Smooth muscle cell (in vitro differentiated cells): ENCODE measurements at regions not wholly inside any gene's neighbourhood (a gene's known extent, or its start where the extent isn't known, plus 50 kb on each side); places are given as distances from the start of the nearest gene placed in this dataset.

Experiments used
- DNase-seq: peaks from one replicate; lab custom pipeline; 2025; ENCODE audit not compliant: unreplicated experiment; lab: John Stamatoyannopoulos, UW
- H2AFZ ChIP-seq: fragments of 200-600 bp; sonication (generic); 2 replicates; pipeline ENCODE4 v1.6.0; 2016; ENCODE audit warnings: antibody characterized with exemption, low read depth, mild to moderate bottlenecking
- H3F3A ChIP-seq: fragments of 200-600 bp; sonication (generic); 2 replicates; pipeline ENCODE4 v1.6.0; 2017; ENCODE audit warnings: antibody characterized with exemption, low read depth
- H3K27ac ChIP-seq: fragments of 200-600 bp; sonication (generic); 2 replicates; pipeline ENCODE4 v1.5.1; 2016; ENCODE audit warnings: low read depth, mild to moderate bottlenecking
- H3K27me3 ChIP-seq: fragments of 200-600 bp; sonication (generic); 2 replicates; pipeline ENCODE4 v1.6.1; 2016; ENCODE audit warnings: low read depth, mild to moderate bottlenecking
- H3K36me3 ChIP-seq: fragments of 200-600 bp; sonication (generic); 2 replicates; pipeline ENCODE4 v1.5.1; 2016; ENCODE audit warnings: low read depth
- H3K4me1 ChIP-seq: fragments of 200-600 bp; sonication (generic); 2 replicates; pipeline ENCODE4 v1.5.1; 2016; ENCODE audit warnings: low read depth
- H3K4me2 ChIP-seq: fragments of 200-600 bp; sonication (generic); 2 replicates; pipeline ENCODE4 v1.6.0; 2016; ENCODE audit warnings: mild to moderate bottlenecking
- H3K4me3 ChIP-seq: fragments of 200-600 bp; sonication (generic); 2 replicates; pipeline ENCODE4 v1.5.1; 2016; ENCODE audit warnings: mild to moderate bottlenecking
- H3K79me2 ChIP-seq: fragments of 200-600 bp; sonication (generic); 2 replicates; pipeline ENCODE4 v1.6.0; 2016; ENCODE audit warnings: low read depth, mild to moderate bottlenecking
- H3K9ac ChIP-seq: fragments of 200-600 bp; sonication (generic); 2 replicates; pipeline ENCODE4 v1.6.0; 2016; ENCODE audit warnings: low read depth
- H3K9me3 ChIP-seq: fragments of 200-600 bp; sonication (generic); replicated peaks from 2 replicates; pipeline ENCODE4 v1.5.1; 2016; ENCODE audit warnings: low read depth
- H4K20me1 ChIP-seq: fragments of 200-600 bp; sonication (generic); 2 replicates; pipeline ENCODE4 v1.6.0; 2016; ENCODE audit warnings: low read depth
- WGBS: methylation state at CpG from one replicate; pipeline ENCODE4 v1.1.7; 2016; ENCODE audit warnings: low lambda C conversion rate; 5-methylcytosine and 5-hydroxymethylcytosine counted together
- TF ChIP-seq, protein P1 (sequence below): fragments of 200-600 bp; sonication (generic); IDR thresholded peaks from 2 replicates; pipeline ENCODE4 v1.5.1; 2017; ENCODE audit warnings: borderline replicate concordance, mild to moderate bottlenecking, antibody characterized with exemption; ENCODE audit not compliant: insufficient read depth, poor library complexity, severe bottlenecking

DNA sequence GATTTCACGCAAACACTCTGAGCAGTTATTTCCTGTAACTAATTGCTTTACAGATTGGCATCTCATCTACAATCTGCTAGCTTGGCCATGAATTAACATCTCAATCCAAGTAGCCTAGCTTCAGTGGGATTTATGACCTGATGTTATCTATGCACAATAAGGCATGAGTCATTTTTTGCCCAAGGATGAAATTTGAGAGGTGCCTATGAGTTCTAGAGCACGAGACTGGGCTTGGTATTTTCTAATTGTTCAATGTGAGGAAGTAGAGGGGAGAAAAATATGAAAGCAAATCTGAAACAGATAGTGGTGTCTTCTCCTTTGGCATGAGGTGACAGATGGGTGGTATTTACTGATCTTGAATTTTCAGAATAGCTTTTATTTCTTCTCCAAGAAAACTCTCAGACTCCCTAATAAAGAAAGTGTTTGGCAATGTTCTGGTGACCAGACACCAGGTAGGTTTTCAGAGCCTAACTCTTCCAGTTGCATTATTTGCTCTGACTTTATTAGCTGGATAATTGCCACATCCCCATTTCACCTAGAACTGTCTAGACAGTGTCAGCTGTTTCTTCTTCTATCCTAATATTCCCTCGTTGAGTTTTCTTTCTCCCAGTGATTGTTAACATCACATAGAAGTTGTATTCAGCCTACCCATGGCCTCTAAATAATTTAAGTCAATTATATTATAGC lies 301.0 kb upstream of the UMPS start:
- H3K27me3 ChIP-seq = no peaks in the 10 kb centered on the region
- H4K20me1 ChIP-seq = no peaks in the 10 kb centered on the region
- H3K79me2 ChIP-seq = no peaks in the 10 kb centered on the region
- no peak for DNase-seq
- TF ChIP-seq, protein P1, sequence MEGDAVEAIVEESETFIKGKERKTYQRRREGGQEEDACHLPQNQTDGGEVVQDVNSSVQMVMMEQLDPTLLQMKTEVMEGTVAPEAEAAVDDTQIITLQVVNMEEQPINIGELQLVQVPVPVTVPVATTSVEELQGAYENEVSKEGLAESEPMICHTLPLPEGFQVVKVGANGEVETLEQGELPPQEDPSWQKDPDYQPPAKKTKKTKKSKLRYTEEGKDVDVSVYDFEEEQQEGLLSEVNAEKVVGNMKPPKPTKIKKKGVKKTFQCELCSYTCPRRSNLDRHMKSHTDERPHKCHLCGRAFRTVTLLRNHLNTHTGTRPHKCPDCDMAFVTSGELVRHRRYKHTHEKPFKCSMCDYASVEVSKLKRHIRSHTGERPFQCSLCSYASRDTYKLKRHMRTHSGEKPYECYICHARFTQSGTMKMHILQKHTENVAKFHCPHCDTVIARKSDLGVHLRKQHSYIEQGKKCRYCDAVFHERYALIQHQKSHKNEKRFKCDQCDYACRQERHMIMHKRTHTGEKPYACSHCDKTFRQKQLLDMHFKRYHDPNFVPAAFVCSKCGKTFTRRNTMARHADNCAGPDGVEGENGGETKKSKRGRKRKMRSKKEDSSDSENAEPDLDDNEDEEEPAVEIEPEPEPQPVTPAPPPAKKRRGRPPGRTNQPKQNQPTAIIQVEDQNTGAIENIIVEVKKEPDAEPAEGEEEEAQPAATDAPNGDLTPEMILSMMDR = no peak
- no peak overlapping the region for H2AFZ ChIP-seq
- H3F3A ChIP-seq = no peaks in the 10 kb centered on the region
- no peaks in the 10 kb centered on the region for H3K9me3 ChIP-seq
- no peak overlapping the region for H3K4me3 ChIP-seq
- no peak overlapping the region for H3K4me2 ChIP-seq
- H3K27ac ChIP-seq = no peak overlapping the region
- H3K36me3 ChIP-seq = peaks cover under 1% of the 10 kb centered on the region
- 46% methylated on average over 3 of the region's 3 CpGs for WGBS
- H3K9ac ChIP-seq = no peak overlapping the region
- H3K4me1 ChIP-seq = no peaks in the 10 kb centered on the region

DNA sequence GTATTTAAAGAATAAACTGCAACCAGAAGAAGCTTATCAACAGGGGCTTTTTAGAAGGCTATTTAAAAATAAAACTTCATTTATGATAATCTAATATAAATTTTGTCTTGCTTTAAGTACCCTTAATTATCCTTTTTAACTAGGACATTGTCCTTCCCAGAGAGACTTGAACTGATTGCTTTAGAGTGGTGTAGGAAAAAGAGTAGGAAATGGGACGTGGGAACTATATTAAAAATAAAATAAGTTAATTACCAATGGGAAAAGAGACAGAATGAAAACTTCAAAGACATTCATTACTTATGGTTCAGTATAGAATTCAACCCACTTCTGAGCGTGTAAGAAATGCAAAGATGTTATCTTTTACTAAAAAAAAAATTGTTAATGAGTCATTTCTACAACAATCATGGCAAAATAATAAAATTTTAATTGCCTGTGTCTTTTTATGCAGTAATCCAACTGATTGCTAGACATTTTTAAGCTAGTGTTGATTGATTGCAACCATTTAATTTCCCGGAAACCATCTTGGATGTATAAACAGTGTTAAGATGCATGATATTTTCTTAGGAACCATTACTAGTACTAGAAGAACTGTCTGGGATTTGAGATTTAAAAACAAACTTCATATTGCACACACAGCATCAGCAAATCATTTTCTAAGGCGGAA lies 298.8 kb upstream of the UMPS start:
- Histone ChIP-seq H3K9me3 (no peaks in the 10 kb centered on the region), H3K4me2 (no peak overlapping the region), H3K79me2 (no peaks in the 10 kb centered on the region), H3K36me3 (peaks cover 18% of the 10 kb centered on the region), H3K27ac (no peak overlapping the region), H3K4me3 (no peak overlapping the region), H3F3A (no peaks in the 10 kb centered on the region), H3K4me1 (no peaks in the 10 kb centered on the region), H3K9ac (no peak overlapping the region), H3K27me3 (no peaks in the 10 kb centered on the region), H2AFZ (no peak overlapping the region), H4K20me1 (no peaks in the 10 kb centered on the region)
- 80% methylated on average over 4 of the region's 4 CpGs for WGBS
- TF ChIP-seq, protein P1 = no peak
- DNase-seq = no peak

DNA sequence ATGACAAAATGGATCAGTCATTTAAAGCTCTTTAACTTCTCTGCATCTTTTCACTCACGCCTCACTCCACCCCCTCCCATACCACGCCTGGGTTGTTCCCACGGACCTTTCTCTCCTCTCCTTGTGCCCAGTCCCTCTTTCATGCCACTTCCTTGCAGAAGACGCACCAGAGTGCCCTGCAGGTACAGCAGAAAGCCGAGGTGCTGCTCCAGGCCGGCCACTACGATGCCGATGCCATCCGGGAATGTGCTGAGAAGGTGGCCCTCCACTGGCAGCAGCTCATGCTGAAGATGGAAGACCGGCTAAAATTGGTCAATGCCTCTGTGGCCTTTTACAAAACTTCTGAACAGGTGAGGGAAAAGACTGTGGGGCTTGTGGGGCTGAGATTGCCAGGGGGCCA lies 296.1 kb upstream of the UMPS start:
- DNase-seq = no peak
- Histone ChIP-seq H3K9ac (no peak overlapping the region), H2AFZ (no peak overlapping the region), H3K36me3 (peaks cover 18% of the 10 kb centered on the region), H3K4me2 (no peak overlapping the region), H3K27ac (no peak overlapping the region), H3K4me3 (no peak overlapping the region), H3K9me3 (no peaks in the 10 kb centered on the region), H3K27me3 (no peaks in the 10 kb centered on the region), H4K20me1 (no peaks in the 10 kb centered on the region), H3K79me2 (no peaks in the 10 kb centered on the region), H3F3A (no peaks in the 10 kb centered on the region), H3K4me1 (no peaks in the 10 kb centered on the region)
- TF ChIP-seq, protein P1 = no peak
- WGBS = 99% methylated on average over 10 of the region's 10 CpGs

DNA sequence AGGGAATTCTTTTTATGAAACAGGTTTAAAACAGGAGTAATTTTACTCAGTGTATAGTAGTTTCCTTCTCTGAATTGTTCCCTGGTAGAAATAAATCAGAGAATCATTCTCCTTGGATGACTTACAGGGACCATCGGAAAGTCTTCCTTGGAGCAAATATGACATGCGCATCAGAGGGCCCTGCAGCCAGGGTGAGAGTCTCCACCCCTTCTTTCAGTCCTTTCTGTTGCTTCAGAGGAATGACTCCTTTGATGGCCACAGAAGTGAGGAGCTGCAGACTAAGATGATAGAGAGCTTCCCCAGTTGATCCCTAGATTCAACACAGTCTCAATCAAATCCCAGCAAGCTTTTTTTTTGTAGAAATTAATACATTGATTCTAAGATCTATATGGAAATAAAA lies 294.8 kb upstream of the UMPS start:
- no peak overlapping the region for H3K9ac ChIP-seq
- TF ChIP-seq, protein P1 = no peak
- 92% methylated on average over 2 of the region's 2 CpGs for WGBS

More for the DNA sequence above, 294.8 kb upstream of the UMPS start:
- Histone ChIP-seq H3K9me3 (no peaks in the 10 kb centered on the region), H3K4me2 (no peak overlapping the region), H3K36me3 (peaks cover 18% of the 10 kb centered on the region), H3K79me2 (no peaks in the 10 kb centered on the region), H3K4me1 (no peaks in the 10 kb centered on the region), H4K20me1 (no peaks in the 10 kb centered on the region), H3K27ac (no peak overlapping the region), H2AFZ (no peak overlapping the region), H3F3A (no peaks in the 10 kb centered on the region), H3K4me3 (no peak overlapping the region), H3K27me3 (no peaks in the 10 kb centered on the region)
- no peak for DNase-seq
